ENCODE measurements at regions not wholly inside any gene's neighbourhood (a gene's known extent, or its start where the extent isn't known, plus 50 kb on each side); places are given as distances from the start of the nearest gene placed in this dataset.

- Mint-ChIP-seq H3K4me3 (no peak overlapping the region), H3K36me3 (no peaks in the 10 kb centered on the region), H3K9me3 (peaks cover 0 to 3% (median 0%) of the 10 kb centered on the region in 7 donors), H3K27ac (no peak overlapping the region), H3K27me3 (ENCODE audit: low read depth in 3 of 3) (no peaks in the 10 kb centered on the region), H3K4me1 (no peaks in the 10 kb centered on the region)
- intact Hi-C loops (cut with micrococcal nuclease), result no loop called here
- Histone ChIP-seq H3K36me3 (replicated peaks in 1 of 2; ENCODE audit: control insufficient read depth in 1 of 2, insufficient read depth in 2 of 2, low read length in 2 of 2) (no peaks in the 10 kb centered on the region), H3K9ac (ENCODE audit: insufficient read depth, low read length, poor library complexity, severe bottlenecking) (no peak overlapping the region), H3K9me3 (replicated peaks in 1 of 2; ENCODE audit: control insufficient read depth in 1 of 2, insufficient read depth in 1 of 2, low read length in 2 of 2) (no peaks in the 10 kb centered on the region), H3K27me3 (ENCODE audit: control insufficient read depth in 2 of 2, insufficient read depth in 2 of 2, low read length in 2 of 2) (no peaks in the 10 kb centered on the region), H3K27ac (ENCODE audit: low read depth in 1 of 2, low read length in 2 of 2) (no peak overlapping the region), H4K20me1 (ENCODE audit: insufficient read depth, low read length) (no peaks in the 10 kb centered on the region), H3K79me2 (ENCODE audit: insufficient read depth, low read length) (no peaks in the 10 kb centered on the region), H3K4me2 (replicated peaks; ENCODE audit: extremely low read depth, low read length, poor library complexity, severe bottlenecking) (no peak overlapping the region), H3K4me3 (replicated peaks in 1 of 3; ENCODE audit: low read depth in 2 of 3, low read length in 3 of 3) (no peak overlapping the region), H2AFZ (ENCODE audit: insufficient read depth, low read depth, low read length, poor library complexity, severe bottlenecking) (no peak overlapping the region), H3K4me1 (ENCODE audit: control insufficient read depth in 1 of 2, insufficient read depth in 2 of 2, low read length in 2 of 2) (no peaks in the 10 kb centered on the region)
- DNase-seq, result no peak
- WGBS (ENCODE audit: insufficient coverage), result no CpG with 5 or more reads among the region's 2 CpGs
- TF ChIP-seq, protein P1, sequence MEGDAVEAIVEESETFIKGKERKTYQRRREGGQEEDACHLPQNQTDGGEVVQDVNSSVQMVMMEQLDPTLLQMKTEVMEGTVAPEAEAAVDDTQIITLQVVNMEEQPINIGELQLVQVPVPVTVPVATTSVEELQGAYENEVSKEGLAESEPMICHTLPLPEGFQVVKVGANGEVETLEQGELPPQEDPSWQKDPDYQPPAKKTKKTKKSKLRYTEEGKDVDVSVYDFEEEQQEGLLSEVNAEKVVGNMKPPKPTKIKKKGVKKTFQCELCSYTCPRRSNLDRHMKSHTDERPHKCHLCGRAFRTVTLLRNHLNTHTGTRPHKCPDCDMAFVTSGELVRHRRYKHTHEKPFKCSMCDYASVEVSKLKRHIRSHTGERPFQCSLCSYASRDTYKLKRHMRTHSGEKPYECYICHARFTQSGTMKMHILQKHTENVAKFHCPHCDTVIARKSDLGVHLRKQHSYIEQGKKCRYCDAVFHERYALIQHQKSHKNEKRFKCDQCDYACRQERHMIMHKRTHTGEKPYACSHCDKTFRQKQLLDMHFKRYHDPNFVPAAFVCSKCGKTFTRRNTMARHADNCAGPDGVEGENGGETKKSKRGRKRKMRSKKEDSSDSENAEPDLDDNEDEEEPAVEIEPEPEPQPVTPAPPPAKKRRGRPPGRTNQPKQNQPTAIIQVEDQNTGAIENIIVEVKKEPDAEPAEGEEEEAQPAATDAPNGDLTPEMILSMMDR (IDR thresholded peaks at IDR 0.05), result no peak
These were observed 571.9 kb downstream of the TAFA4 start for GRCh38 chr3:68360492-68360891.

- no peak overlapping the region for H3K4me3 ChIP-seq (replicated peaks in 1 of 3; ENCODE audit: low read depth in 2 of 3, low read length in 3 of 3)
- intact Hi-C loops (cut with micrococcal nuclease), result no loop called here
- peaks cover 0 to 3% (median 0%) of the 10 kb centered on the region in 7 donors for H3K9me3 Mint-ChIP-seq
- H3K79me2 ChIP-seq (ENCODE audit: insufficient read depth, low read length), result no peaks in the 10 kb centered on the region
- H3K4me3 Mint-ChIP-seq, result no peak overlapping the region
- no peaks in the 10 kb centered on the region for H3K36me3 Mint-ChIP-seq
- TF ChIP-seq, protein P1 (IDR thresholded peaks at IDR 0.05), result no peak
- no peaks in the 10 kb centered on the region for H3K4me1 Mint-ChIP-seq
- no peak overlapping the region for H2AFZ ChIP-seq (ENCODE audit: insufficient read depth, low read depth, low read length, poor library complexity, severe bottlenecking)
- no peak overlapping the region for H3K27ac Mint-ChIP-seq
- no peaks in the 10 kb centered on the region for H3K27me3 ChIP-seq (ENCODE audit: control insufficient read depth in 2 of 2, insufficient read depth in 2 of 2, low read length in 2 of 2)
- no peak overlapping the region for H3K27ac ChIP-seq (ENCODE audit: low read depth in 1 of 2, low read length in 2 of 2)
- peaks cover 0 to 3% (median 0%) of the 10 kb centered on the region in 3 donors for H3K27me3 Mint-ChIP-seq (ENCODE audit: low read depth in 3 of 3)
- whole genome bisulfite sequencing (ENCODE audit: insufficient coverage), result no CpG with 5 or more reads among the region's 2 CpGs
- no peaks in the 10 kb centered on the region for H3K36me3 ChIP-seq (replicated peaks in 1 of 2; ENCODE audit: control insufficient read depth in 1 of 2, insufficient read depth in 2 of 2, low read length in 2 of 2)
- no peaks in the 10 kb centered on the region for H4K20me1 ChIP-seq (ENCODE audit: insufficient read depth, low read length)
- H3K9me3 ChIP-seq (replicated peaks in 1 of 2; ENCODE audit: control insufficient read depth in 1 of 2, insufficient read depth in 1 of 2, low read length in 2 of 2), result no peaks in the 10 kb centered on the region
- no peak overlapping the region for H3K9ac ChIP-seq (ENCODE audit: insufficient read depth, low read length, poor library complexity, severe bottlenecking)
- H3K4me1 ChIP-seq (ENCODE audit: control insufficient read depth in 1 of 2, insufficient read depth in 2 of 2, low read length in 2 of 2), result no peaks in the 10 kb centered on the region
- no peak overlapping the region for H3K4me2 ChIP-seq (replicated peaks; ENCODE audit: extremely low read depth, low read length, poor library complexity, severe bottlenecking)
- no peak for DNase-seq
These were observed 586.6 kb downstream of the TAFA4 start for GRCh38 chr3:68345781-68346180.
